ENCODE measurements at regions not wholly inside any gene's neighbourhood (a gene's known extent, or its start where the extent isn't known, plus 50 kb on each side); places are given as distances from the start of the nearest gene placed in this dataset.

DNA sequence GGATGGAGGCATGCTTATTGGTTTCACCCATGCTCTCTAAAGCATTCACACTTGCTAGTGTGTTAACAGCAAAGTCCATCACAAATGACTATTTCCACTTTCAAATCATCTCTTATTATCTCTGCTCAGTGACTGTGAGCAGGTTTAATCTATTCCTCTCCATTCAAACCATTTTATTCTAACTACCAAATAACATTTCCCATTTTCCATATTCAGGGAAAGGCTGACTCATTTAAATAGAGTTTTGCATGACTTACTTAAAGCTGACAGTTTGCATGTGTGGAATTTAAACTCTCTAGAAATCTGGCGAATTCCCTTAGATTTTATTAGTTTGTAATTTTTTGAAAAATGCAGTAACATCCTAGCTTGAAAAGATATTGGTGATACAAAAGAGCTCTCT lies 615.7 kb upstream of the LRRC4C start:
- TF ChIP-seq, protein P1, sequence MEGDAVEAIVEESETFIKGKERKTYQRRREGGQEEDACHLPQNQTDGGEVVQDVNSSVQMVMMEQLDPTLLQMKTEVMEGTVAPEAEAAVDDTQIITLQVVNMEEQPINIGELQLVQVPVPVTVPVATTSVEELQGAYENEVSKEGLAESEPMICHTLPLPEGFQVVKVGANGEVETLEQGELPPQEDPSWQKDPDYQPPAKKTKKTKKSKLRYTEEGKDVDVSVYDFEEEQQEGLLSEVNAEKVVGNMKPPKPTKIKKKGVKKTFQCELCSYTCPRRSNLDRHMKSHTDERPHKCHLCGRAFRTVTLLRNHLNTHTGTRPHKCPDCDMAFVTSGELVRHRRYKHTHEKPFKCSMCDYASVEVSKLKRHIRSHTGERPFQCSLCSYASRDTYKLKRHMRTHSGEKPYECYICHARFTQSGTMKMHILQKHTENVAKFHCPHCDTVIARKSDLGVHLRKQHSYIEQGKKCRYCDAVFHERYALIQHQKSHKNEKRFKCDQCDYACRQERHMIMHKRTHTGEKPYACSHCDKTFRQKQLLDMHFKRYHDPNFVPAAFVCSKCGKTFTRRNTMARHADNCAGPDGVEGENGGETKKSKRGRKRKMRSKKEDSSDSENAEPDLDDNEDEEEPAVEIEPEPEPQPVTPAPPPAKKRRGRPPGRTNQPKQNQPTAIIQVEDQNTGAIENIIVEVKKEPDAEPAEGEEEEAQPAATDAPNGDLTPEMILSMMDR (IDR thresholded peaks at IDR 0.05; ENCODE audit: low read depth, low read length), result no peak
- no peak for TF ChIP-seq EZH2phosphoT487 (IDR thresholded peaks at IDR 0.05; ENCODE audit: low read depth)

Measured in OCI-LY3 (cell line).